Astrocyte of the spinal cord (primary cell): ENCODE measurements at regions not wholly inside any gene's neighbourhood (a gene's known extent, or its start where the extent isn't known, plus 50 kb on each side); places are given as distances from the start of the nearest gene placed in this dataset.

Experiments used
- DNase-seq: peaks from one replicate; pipeline ENCODE4 v3.0.0; 2011; ENCODE audit warnings: low read depth, low spot score
- H3K4me3 ChIP-seq: 2 replicates; pipeline ENCODE4 v1.5.1; 2011; ENCODE audit warnings: low read depth, mild to moderate bottlenecking, low read length, moderate library complexity
- CTCF ChIP-seq: IDR thresholded peaks from 2 replicates; pipeline ENCODE4 v1.5.1; 2012; ENCODE audit warnings: low read depth, mild to moderate bottlenecking, low read length, inconsistent platforms
- in situ Hi-C: cut with HindIII; loops from 2 replicates; pipeline ENCODE4 v1.10.0; 2017; ENCODE audit warnings: low sequenced_read_pairs

GRCh38 chr2:151176661-151177060 is 85.0 kb downstream of the RBM43 start:
- no peak for DNase-seq
- TF ChIP-seq CTCF, result no peak
- in situ Hi-C loops, result no loop called here
- no peak overlapping the region for H3K4me3 ChIP-seq

GRCh38 chr2:151175864-151176263 is 85.8 kb downstream of the RBM43 start:
- TF ChIP-seq CTCF, result no peak
- no peak for DNase-seq
- no peak overlapping the region for H3K4me3 ChIP-seq
- in situ Hi-C loops, result no loop called here

- no peak for TF ChIP-seq CTCF
- no peak for DNase-seq
- no peak overlapping the region for H3K4me3 ChIP-seq
- in situ Hi-C loops, result no loop called here
These were observed 87.5 kb downstream of the RBM43 start for GRCh38 chr2:151174127-151174526.

GRCh38 chr2:151171186-151171585 is 90.5 kb downstream of the RBM43 start:
- H3K4me3 ChIP-seq, result no peak overlapping the region
- in situ Hi-C loops, result no loop called here
- TF ChIP-seq CTCF, result no peak
- no peak for DNase-seq

- in situ Hi-C loops, result no loop called here
- no peak for DNase-seq
- no peak for TF ChIP-seq CTCF
- no peak overlapping the region for H3K4me3 ChIP-seq
These were observed 95.3 kb downstream of the RBM43 start for GRCh38 chr2:151166410-151166809.

GRCh38 chr2:151165105-151165684 is 96.5 kb downstream of the RBM43 start:
- H3K4me3 ChIP-seq, result no peak overlapping the region
- DNase-seq, result no peak
- in situ Hi-C loops, result no loop called here
- no peak for TF ChIP-seq CTCF
